ENCODE measurements at regions not wholly inside any gene's neighbourhood (a gene's known extent, or its start where the extent isn't known, plus 50 kb on each side); places are given as distances from the start of the nearest gene placed in this dataset.

DNA sequence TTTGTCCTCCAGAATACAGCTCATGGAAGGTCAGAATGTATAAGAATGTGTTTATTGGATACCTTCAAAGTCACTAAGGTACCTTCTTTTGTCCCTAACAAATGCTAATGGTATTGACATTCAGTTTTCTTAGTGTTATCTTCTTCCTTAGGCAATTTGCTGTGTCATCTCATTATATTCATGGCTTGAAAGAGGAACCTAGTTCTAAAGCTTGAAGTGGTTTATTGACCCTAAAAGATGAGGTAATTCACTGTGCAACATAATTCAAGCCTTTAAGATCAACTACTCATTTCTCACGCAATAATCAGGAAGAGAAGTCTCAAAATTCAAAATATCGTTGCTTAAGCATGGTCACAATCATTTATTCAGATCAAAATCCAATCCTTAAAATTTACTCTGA lies 342.7 kb upstream of the RIOK2 start:
- Histone ChIP-seq H3K27me3 (ENCODE audit: insufficient read depth, low read depth, severe bottlenecking) (no peaks in the 10 kb centered on the region), H3K27ac (no peak overlapping the region), H3K36me3 (no peaks in the 10 kb centered on the region), H3K9me3 (ENCODE audit: severe bottlenecking) (no peaks in the 10 kb centered on the region), H3K4me3 (ENCODE audit: low read depth, low read length) (no peak overlapping the region)
- DNase-seq: no peak
- TF ChIP-seq CTCF (IDR thresholded peaks at IDR 0.05; ENCODE audit: low read depth, low read length): no peak

GRCh38 chr5:97528941-97529340 lies 345.9 kb upstream of the RIOK2 start:
- DNase-seq: no peak
- no peaks in the 10 kb centered on the region for H3K36me3 ChIP-seq
- no peaks in the 10 kb centered on the region for H3K27me3 ChIP-seq (ENCODE audit: insufficient read depth, low read depth, severe bottlenecking)
- no peak overlapping the region for H3K27ac ChIP-seq
- H3K9me3 ChIP-seq (ENCODE audit: severe bottlenecking): no peaks in the 10 kb centered on the region
- no peak for TF ChIP-seq CTCF (IDR thresholded peaks at IDR 0.05; ENCODE audit: low read depth, low read length)
- H3K4me3 ChIP-seq (ENCODE audit: low read depth, low read length): no peak overlapping the region

GRCh38 chr5:97529354-97529985 lies 346.4 kb upstream of the RIOK2 start:
- TF ChIP-seq CTCF (IDR thresholded peaks at IDR 0.05; ENCODE audit: low read depth, low read length): no peak
- Histone ChIP-seq H3K9me3 (ENCODE audit: severe bottlenecking) (no peaks in the 10 kb centered on the region), H3K27ac (no peak overlapping the region), H3K4me3 (ENCODE audit: low read depth, low read length) (no peak overlapping the region), H3K27me3 (ENCODE audit: insufficient read depth, low read depth, severe bottlenecking) (no peaks in the 10 kb centered on the region), H3K36me3 (no peaks in the 10 kb centered on the region)
- DNase-seq: no peak

GRCh38 chr5:97531549-97531948 lies 348.5 kb upstream of the RIOK2 start:
- H3K27me3 ChIP-seq (ENCODE audit: insufficient read depth, low read depth, severe bottlenecking): no peaks in the 10 kb centered on the region
- H3K9me3 ChIP-seq (ENCODE audit: severe bottlenecking): no peaks in the 10 kb centered on the region
- H3K36me3 ChIP-seq: no peaks in the 10 kb centered on the region
- TF ChIP-seq CTCF (IDR thresholded peaks at IDR 0.05; ENCODE audit: low read depth, low read length): no peak
- H3K27ac ChIP-seq: no peak overlapping the region
- no peak for DNase-seq
- no peak overlapping the region for H3K4me3 ChIP-seq (ENCODE audit: low read depth, low read length)

DNA sequence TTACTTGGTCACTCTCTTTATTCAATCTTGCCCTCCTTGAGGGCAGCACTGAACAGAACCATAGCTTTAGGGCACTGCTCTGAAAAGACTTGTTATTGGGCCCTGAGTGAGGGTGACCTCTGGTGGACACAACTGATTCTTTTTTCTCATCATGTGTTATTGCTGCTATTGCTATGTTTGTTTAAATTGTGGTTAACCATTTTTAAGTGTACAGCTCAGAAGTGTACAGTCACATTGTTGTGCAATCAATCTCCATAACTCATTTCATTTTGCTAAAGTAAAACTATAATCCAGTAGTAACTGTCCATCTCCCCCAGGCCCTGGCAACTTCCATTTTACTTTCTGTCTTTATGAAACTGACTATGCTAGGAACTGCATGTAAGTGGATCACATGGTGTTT lies 351.1 kb upstream of the RIOK2 start:
- Histone ChIP-seq H3K36me3 (no peaks in the 10 kb centered on the region), H3K27me3 (ENCODE audit: insufficient read depth, low read depth, severe bottlenecking) (no peaks in the 10 kb centered on the region), H3K4me3 (ENCODE audit: low read depth, low read length) (no peak overlapping the region), H3K27ac (no peak overlapping the region), H3K9me3 (ENCODE audit: severe bottlenecking) (no peaks in the 10 kb centered on the region)
- peak; percentile 44 for DNase-seq
- TF ChIP-seq CTCF (IDR thresholded peaks at IDR 0.05; ENCODE audit: low read depth, low read length): peak; percentile 68

GRCh38 chr5:97536683-97537082 lies 353.6 kb upstream of the RIOK2 start:
- no peaks in the 10 kb centered on the region for H3K36me3 ChIP-seq
- TF ChIP-seq CTCF (IDR thresholded peaks at IDR 0.05; ENCODE audit: low read depth, low read length): no peak
- no peaks in the 10 kb centered on the region for H3K9me3 ChIP-seq (ENCODE audit: severe bottlenecking)
- no peaks in the 10 kb centered on the region for H3K27me3 ChIP-seq (ENCODE audit: insufficient read depth, low read depth, severe bottlenecking)
- H3K27ac ChIP-seq: no peak overlapping the region
- no peak for DNase-seq
- no peak overlapping the region for H3K4me3 ChIP-seq (ENCODE audit: low read depth, low read length)
